ENCODE measurements at regions not wholly inside any gene's neighbourhood (a gene's known extent, or its start where the extent isn't known, plus 50 kb on each side); places are given as distances from the start of the nearest gene placed in this dataset.
A peak's percentile ranks its signal among the peaks of the same experiment; 100 is the strongest.

DNA sequence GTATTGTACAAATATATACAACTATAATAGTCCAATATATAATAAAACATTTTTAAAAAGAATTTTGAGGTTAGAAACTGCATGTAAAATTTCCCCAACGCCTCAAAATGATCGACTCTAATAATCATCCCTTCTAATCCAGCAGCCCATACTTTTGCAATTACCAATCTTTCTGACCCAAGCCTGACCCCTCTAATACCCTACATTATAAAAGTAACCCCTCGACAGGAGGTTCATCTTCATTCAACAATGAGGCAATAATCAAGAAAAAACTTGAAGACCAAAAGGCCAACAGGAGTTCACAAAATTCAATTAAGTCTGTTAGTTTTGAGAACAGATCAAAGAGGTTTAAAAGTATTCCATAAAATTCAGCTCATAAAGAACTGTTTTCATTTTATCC lies 393.5 kb downstream of the GPM6A start:
- TF ChIP-seq, protein P1, sequence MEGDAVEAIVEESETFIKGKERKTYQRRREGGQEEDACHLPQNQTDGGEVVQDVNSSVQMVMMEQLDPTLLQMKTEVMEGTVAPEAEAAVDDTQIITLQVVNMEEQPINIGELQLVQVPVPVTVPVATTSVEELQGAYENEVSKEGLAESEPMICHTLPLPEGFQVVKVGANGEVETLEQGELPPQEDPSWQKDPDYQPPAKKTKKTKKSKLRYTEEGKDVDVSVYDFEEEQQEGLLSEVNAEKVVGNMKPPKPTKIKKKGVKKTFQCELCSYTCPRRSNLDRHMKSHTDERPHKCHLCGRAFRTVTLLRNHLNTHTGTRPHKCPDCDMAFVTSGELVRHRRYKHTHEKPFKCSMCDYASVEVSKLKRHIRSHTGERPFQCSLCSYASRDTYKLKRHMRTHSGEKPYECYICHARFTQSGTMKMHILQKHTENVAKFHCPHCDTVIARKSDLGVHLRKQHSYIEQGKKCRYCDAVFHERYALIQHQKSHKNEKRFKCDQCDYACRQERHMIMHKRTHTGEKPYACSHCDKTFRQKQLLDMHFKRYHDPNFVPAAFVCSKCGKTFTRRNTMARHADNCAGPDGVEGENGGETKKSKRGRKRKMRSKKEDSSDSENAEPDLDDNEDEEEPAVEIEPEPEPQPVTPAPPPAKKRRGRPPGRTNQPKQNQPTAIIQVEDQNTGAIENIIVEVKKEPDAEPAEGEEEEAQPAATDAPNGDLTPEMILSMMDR (IDR thresholded peaks at IDR 0.05; ENCODE audit: insufficient read depth, missing control alignments): no peak
- DNase-seq (ENCODE audit: insufficient read length, low spot score) (no peak), FAIRE-seq (no peak)

DNA sequence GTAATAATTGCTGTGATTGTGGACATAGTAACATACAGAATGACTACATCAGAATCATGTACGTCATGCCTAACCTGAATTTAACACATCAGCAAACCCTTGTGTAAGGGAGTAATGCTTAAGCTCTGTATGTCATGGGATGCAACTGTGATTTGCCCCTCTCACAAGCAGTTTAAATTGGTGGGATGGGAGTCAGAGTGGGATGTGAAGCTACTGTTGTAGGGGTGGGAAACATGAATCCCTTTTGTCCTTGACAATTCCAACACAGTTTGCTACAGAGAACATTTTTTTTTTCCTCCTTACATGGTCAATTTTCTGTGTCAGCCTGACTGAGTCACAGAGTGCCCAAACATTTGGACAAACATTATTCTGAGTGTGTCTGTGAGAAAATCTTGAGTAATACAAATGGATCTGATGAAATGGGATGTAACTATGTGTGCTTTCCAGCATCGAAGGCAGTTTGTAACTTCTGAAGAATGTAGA lies 392.8 kb downstream of the GPM6A start:
- FAIRE-seq (no peak), DNase-seq (ENCODE audit: insufficient read length, low spot score) (no peak)

DNA sequence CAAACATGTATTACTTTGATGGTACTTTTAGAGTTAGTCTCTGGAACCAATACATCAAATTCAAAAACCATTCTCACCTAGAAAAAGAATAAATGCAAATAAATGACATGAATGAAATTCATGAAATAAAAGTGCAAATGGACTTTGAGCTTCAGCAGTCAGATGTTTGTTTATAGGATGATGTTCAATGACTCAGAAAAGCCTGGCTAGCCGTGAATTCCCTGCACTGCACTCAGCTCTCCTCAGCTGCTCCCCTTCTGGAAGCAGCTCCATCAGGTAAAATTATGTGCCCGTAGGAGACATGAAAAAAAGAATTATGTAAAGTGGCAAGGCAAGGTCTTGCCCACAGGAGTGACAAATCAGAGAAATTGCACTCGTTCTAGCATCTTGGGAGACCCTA lies 390.6 kb downstream of the GPM6A start:
- no peak for FAIRE-seq
- no peak for DNase-seq (ENCODE audit: insufficient read length, low spot score)
- TF ChIP-seq, protein P1 (IDR thresholded peaks at IDR 0.05; ENCODE audit: insufficient read depth, missing control alignments): no peak

More for the DNA sequence above, 392.8 kb downstream of the GPM6A start:
- TF ChIP-seq, protein P1 (IDR thresholded peaks at IDR 0.05; ENCODE audit: insufficient read depth, missing control alignments): no peak

DNA sequence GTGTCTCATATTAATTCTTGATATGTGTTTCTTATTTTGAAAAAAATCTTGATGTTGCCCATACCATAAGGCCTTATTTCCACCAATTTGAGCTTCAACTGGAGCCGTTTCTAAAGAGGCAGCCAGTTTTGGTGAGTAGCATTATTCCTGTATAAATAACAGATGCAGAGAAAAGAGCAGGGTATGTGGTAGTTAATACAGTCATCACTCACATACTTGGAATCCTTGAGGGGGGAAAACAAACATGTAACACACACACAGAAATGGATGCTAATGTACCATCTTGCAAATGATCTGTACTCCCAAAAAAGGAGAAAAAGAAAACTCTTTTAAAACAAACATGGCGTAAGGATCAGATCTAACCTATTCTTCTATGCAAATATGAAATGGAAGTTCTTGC lies 389.7 kb downstream of the GPM6A start:
- DNase-seq (ENCODE audit: insufficient read length, low spot score) (no peak), FAIRE-seq (no peak)
- TF ChIP-seq, protein P1 (IDR thresholded peaks at IDR 0.05; ENCODE audit: insufficient read depth, missing control alignments): no peak

DNA sequence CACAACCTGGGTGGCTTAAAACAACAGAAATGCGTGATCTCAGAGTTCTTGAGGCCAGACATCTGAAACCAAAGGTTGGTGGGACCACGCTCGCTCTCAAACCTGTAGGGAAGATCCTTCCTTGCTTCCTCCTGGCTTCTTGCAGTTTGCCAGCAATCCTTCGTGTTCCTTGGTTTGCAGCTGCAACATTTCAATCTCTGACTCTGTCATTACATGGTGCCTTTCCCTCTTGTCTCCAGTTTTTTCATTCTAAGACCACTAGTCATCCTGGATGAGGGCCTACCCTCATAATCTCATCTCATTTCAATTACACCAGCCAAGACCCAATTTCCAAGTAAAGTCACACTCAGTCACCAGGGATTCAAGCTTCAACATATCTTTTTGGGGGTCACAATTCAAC lies 388.0 kb downstream of the GPM6A start:
- DNase-seq (ENCODE audit: insufficient read length, low spot score) (no peak), FAIRE-seq (no peak)
- TF ChIP-seq, protein P1 (IDR thresholded peaks at IDR 0.05; ENCODE audit: insufficient read depth, missing control alignments): no peak

DNA sequence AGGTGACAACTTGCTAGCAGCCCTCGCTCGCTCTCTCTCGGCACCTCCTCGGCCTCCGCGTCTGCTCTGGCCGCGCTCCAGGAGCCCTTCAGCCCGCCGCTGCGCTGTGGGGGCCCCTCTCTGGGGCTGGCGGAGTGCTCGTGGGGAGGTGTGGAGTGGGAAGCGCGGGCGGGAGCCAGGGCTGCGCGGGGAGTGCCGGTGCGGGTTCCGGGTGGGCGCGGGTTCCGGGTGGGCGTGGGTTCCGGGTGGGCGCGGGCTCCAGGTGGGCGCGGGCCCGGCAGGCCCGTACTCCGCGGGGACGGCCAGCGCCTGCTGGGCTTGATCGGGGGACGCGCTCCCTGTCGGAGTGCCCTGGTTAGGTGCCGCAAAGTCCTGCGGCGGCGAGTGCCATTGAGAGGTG lies 384.3 kb downstream of the GPM6A start:
- FAIRE-seq (no peak), DNase-seq (ENCODE audit: insufficient read length, low spot score) (no peak)
- TF ChIP-seq, protein P1 (IDR thresholded peaks at IDR 0.05; ENCODE audit: insufficient read depth, missing control alignments): no peak

DNA sequence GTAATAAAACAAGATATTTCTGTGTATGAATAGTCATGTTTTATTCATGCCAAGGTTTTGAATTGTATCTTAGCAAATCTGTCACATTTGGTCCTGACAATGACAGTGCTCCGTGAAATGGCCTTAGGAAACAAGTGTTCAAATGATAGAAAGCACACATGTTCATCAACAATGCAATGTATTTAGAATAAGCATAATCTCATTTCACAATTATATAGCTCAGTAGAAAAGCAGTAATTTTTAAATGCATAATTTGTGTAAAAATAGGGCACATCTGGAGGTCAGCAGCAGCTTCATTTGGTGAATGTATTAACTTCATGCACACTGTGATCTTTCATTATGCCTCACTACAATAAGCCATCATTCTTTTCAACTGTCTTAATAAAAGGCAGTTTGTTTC lies 380.4 kb downstream of the GPM6A start:
- TF ChIP-seq, protein P1 (IDR thresholded peaks at IDR 0.05; ENCODE audit: insufficient read depth, missing control alignments): no peak
- FAIRE-seq (peak; percentile 41), DNase-seq (ENCODE audit: insufficient read length, low spot score) (no peak)

All from D721Med (cell line).